Muscle of leg (tissue), 3 donors: ENCODE measurements at regions not wholly inside any gene's neighbourhood (a gene's known extent, or its start where the extent isn't known, plus 50 kb on each side); places are given as distances from the start of the nearest gene placed in this dataset.

Source experiments
- DNase-seq: peaks from one replicate; pipeline ENCODE4 v3.0.0; 2013
- H3K27ac ChIP-seq: one replicate; pipeline ENCODE4 v1.5.1; 2013; ENCODE audit warnings: mild to moderate bottlenecking, low read length, control low read depth
- H3K27me3 ChIP-seq: one replicate; pipeline ENCODE4 v1.6.1; 2013; ENCODE audit warnings: low read length; ENCODE audit not compliant: control insufficient read depth, insufficient read depth
- H3K36me3 ChIP-seq: one replicate; pipeline ENCODE4 v1.6.1; 2013; ENCODE audit warnings: low read length; ENCODE audit not compliant: control insufficient read depth, insufficient read depth
- H3K4me1 ChIP-seq: one replicate; pipeline ENCODE4 v1.6.1; 2013; ENCODE audit warnings: low read length; ENCODE audit not compliant: control insufficient read depth, insufficient read depth
- H3K4me3 ChIP-seq: one replicate; pipeline ENCODE4 v1.5.1; 2013; ENCODE audit warnings: low read length, control low read depth
- H3K9me3 ChIP-seq: replicated peaks from 2 replicates; pipeline ENCODE4 v1.6.1; 2013; ENCODE audit warnings: low read depth, low read length; ENCODE audit not compliant: control insufficient read depth
- WGBS: methylation state at CpG from one replicate; pipeline ENCODE4 v1.1.5; 2013; ENCODE audit warnings: missing lambda C conversion rate; ENCODE audit not compliant: insufficient coverage; 5-methylcytosine and 5-hydroxymethylcytosine counted together

- Histone ChIP-seq H3K27ac (no peak overlapping the region), H3K36me3 (no peaks in the 10 kb centered on the region), H3K9me3 (no peaks in the 10 kb centered on the region), H3K27me3 (peaks cover 5% of the 10 kb centered on the region), H3K4me3 (no peak overlapping the region), H3K4me1 (peaks cover 17% of the 10 kb centered on the region)
- 75% methylated on average over 2 of the region's 6 CpGs for WGBS
- DNase-seq, result no peak
Observed at GRCh38 chr5:138658676-138659075, 83.5 kb upstream of the HSPA9 start.

GRCh38 chr5:138657360-138657759 lies 82.2 kb upstream of the HSPA9 start:
- no peak for DNase-seq

GRCh38 chr5:138656916-138657315 lies 81.7 kb upstream of the HSPA9 start:
- WGBS, result 60% methylated on average over 4 of the region's 4 CpGs
- Histone ChIP-seq H3K9me3 (no peaks in the 10 kb centered on the region), H3K27ac (no peak overlapping the region), H3K4me1 (peaks cover 16% of the 10 kb centered on the region), H3K4me3 (no peak overlapping the region), H3K27me3 (peaks cover 9% of the 10 kb centered on the region), H3K36me3 (no peaks in the 10 kb centered on the region)
- DNase-seq, result no peak

More at GRCh38 chr5:138657360-138657759, 82.2 kb upstream of the HSPA9 start:
- 40% methylated on average over 1 of the region's 4 CpGs for WGBS
- Histone ChIP-seq H3K27ac (no peak overlapping the region), H3K9me3 (no peaks in the 10 kb centered on the region), H3K4me1 (peaks cover 17% of the 10 kb centered on the region), H3K4me3 (no peak overlapping the region), H3K27me3 (peaks cover 9% of the 10 kb centered on the region), H3K36me3 (no peaks in the 10 kb centered on the region)

- peak; percentile 43 for DNase-seq
- no peaks in the 10 kb centered on the region for H3K9me3 ChIP-seq
- 57% methylated on average over 4 of the region's 6 CpGs for WGBS
- H3K27me3 ChIP-seq, result peaks cover 13% of the 10 kb centered on the region
- no peak overlapping the region for H3K27ac ChIP-seq
- no peak overlapping the region for H3K4me3 ChIP-seq
- H3K36me3 ChIP-seq, result no peaks in the 10 kb centered on the region
- peaks cover 15% of the 10 kb centered on the region for H3K4me1 ChIP-seq
Observed at GRCh38 chr5:138655530-138656190, 80.5 kb upstream of the HSPA9 start.

GRCh38 chr5:138654281-138654867 lies 79.2 kb upstream of the HSPA9 start:
- WGBS, result 74% methylated on average over 2 of the region's 8 CpGs
- Histone ChIP-seq H3K4me1 (peaks cover 22% of the 10 kb centered on the region), H3K27me3 (peaks cover 13% of the 10 kb centered on the region), H3K36me3 (no peaks in the 10 kb centered on the region), H3K4me3 (no peak overlapping the region), H3K27ac (no peak overlapping the region), H3K9me3 (no peaks in the 10 kb centered on the region)
- DNase-seq, result no peak

GRCh38 chr5:138653502-138653901 lies 78.3 kb upstream of the HSPA9 start:
- Histone ChIP-seq H3K27me3 (peaks cover 10% of the 10 kb centered on the region), H3K9me3 (no peaks in the 10 kb centered on the region), H3K4me1 (peaks cover 31% of the 10 kb centered on the region), H3K4me3 (no peak overlapping the region), H3K36me3 (no peaks in the 10 kb centered on the region), H3K27ac (no peak overlapping the region)
- WGBS, result 35% methylated on average over 2 of the region's 4 CpGs
- no peak for DNase-seq

GRCh38 chr5:138651767-138652117 lies 76.5 kb upstream of the HSPA9 start:
- Histone ChIP-seq H3K9me3 (no peaks in the 10 kb centered on the region), H3K36me3 (no peaks in the 10 kb centered on the region), H3K27me3 (peaks cover 10% of the 10 kb centered on the region), H3K4me1 (peaks cover 43% of the 10 kb centered on the region), H3K27ac (no peak overlapping the region), H3K4me3 (no peak overlapping the region)
- 79% methylated on average over 3 of the region's 6 CpGs for WGBS
- no peak for DNase-seq

GRCh38 chr5:138651058-138651766 lies 76.0 kb upstream of the HSPA9 start:
- H3K4me1 ChIP-seq, result peaks cover 45% of the 10 kb centered on the region
- H3K27ac ChIP-seq, result no peak overlapping the region
- no peak for DNase-seq
- 25% methylated on average over 4 of the region's 14 CpGs for WGBS
- H3K36me3 ChIP-seq, result no peaks in the 10 kb centered on the region
- H3K4me3 ChIP-seq, result no peak overlapping the region
- peaks cover 10% of the 10 kb centered on the region for H3K27me3 ChIP-seq
- H3K9me3 ChIP-seq, result no peaks in the 10 kb centered on the region

- H3K4me3 ChIP-seq, result no peak overlapping the region
- WGBS, result 60% methylated on average over 1 of the region's 7 CpGs
Observed at GRCh38 chr5:138650196-138650595, 75.0 kb upstream of the HSPA9 start.

GRCh38 chr5:138649775-138650174 lies 74.6 kb upstream of the HSPA9 start:
- H3K4me3 ChIP-seq, result no peak overlapping the region
- peaks cover 45% of the 10 kb centered on the region for H3K4me1 ChIP-seq
- H3K9me3 ChIP-seq, result no peaks in the 10 kb centered on the region
- no peaks in the 10 kb centered on the region for H3K36me3 ChIP-seq
- DNase-seq, result no peak
- H3K27me3 ChIP-seq, result peaks cover 10% of the 10 kb centered on the region
- 19% methylated on average over 2 of the region's 3 CpGs for WGBS
- H3K27ac ChIP-seq, result no peak overlapping the region

More at GRCh38 chr5:138650196-138650595, 75.0 kb upstream of the HSPA9 start:
- Histone ChIP-seq H3K9me3 (no peaks in the 10 kb centered on the region), H3K27ac (no peak overlapping the region), H3K36me3 (no peaks in the 10 kb centered on the region), H3K27me3 (peaks cover 10% of the 10 kb centered on the region), H3K4me1 (peaks cover 45% of the 10 kb centered on the region)
- no peak for DNase-seq
